GM21528 (cell line): ENCODE measurements at regions not wholly inside any gene's neighbourhood (a gene's known extent, or its start where the extent isn't known, plus 50 kb on each side); places are given as distances from the start of the nearest gene placed in this dataset.
"Not testable (repeated sequence)": the region's sequence is repeated elsewhere in the genome, so short reads cannot be mapped to it uniquely, and the experiment has no call there.

Source experiments
- ATAC-seq: cut with Tn5 transposase; IDR thresholded peaks from one replicate; pipeline ENCODE4 v1.9.1; 2021; ENCODE audit warnings: mild to moderate bottlenecking, moderate library complexity; ENCODE audit not compliant: unreplicated experiment, low FRiP score

DNA sequence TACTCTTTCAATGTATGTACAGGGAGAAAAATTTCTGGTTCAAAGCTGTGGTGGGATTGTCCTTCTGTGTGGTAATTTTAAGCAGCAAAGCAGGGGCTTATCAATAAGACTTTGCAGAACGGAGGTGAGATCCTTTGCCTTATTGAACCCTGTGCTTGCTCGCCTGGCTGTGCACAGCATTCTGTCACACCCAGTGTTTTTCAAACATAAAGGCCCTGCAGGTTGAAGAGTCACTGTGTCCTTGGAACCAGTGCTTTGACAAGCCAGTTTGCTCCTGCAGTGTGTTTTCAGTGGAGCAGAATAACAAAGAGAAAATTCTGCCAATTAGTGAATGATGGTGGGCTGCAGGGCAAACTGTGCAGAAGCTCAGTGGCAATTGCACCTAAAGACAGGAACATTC, 236.7 kb upstream of the PCSK5 start:
- ATAC-seq, result no peak

DNA sequence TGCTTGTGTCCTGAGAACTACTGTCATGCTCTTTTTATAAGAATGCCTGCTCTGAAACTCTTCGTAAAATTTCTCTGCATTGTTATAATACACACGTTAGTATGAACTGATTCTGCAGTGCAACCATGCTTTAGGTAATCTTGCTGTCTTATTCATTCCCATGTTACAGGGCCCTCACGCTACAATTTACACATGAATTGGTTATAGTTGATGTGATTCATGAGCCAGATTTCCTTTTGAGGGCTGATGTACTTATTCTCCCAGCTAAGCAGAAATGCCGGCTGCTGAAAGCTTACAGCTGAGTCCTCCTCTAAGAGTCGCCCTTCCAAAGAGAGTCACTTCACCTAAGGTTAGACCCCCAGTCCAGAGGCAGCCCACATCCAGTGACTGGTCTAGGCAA, 233.5 kb upstream of the PCSK5 start:
- ATAC-seq, result no peak

DNA sequence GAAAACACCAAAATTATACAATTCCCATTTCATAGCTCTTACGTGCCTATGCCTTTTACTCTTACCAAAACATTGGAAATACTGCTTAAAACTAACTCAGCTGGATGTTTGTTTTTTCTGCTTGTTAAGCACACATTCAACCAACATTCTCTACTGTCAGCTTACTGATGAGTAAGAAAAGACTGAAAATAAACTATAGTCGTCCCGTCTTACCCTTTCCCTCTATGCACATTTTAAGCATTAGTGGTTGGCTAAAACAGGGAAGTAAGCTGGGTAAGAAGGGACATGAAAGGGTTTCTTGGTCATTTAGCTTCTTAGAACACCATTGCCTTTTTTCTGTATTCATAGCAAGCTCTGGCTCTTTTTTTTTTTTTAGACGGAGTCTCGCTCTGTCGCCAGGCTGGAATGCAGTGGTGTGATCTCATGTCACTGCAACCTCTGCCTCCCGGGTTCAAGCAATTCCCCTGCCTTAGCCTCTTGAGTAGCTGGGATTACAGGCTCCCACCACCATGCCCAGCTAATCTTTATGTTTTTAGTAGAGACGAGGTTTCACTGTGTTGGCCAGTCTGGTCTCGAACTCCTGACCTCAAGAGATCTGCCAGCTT, 232.1 kb upstream of the PCSK5 start:
- no peak for ATAC-seq

DNA sequence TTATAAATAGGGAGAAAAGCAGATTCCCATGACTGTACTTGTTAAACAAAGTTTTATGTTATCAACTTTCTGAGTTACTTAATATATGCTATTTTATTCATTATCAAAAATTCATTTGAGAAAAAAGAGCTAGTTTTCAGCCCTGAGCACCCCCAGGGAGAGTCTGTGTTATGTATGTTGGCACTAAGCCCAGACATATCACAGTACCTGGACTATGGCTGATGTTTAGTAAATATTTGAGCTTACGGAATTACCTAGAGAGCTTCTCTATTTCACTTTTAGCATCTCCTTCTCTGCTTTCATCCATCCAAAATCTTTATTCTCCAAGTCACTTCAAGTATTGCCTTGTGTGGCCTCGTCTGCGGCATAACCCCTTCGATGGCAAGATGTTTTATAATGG, 225.9 kb upstream of the PCSK5 start:
- no peak for ATAC-seq

DNA sequence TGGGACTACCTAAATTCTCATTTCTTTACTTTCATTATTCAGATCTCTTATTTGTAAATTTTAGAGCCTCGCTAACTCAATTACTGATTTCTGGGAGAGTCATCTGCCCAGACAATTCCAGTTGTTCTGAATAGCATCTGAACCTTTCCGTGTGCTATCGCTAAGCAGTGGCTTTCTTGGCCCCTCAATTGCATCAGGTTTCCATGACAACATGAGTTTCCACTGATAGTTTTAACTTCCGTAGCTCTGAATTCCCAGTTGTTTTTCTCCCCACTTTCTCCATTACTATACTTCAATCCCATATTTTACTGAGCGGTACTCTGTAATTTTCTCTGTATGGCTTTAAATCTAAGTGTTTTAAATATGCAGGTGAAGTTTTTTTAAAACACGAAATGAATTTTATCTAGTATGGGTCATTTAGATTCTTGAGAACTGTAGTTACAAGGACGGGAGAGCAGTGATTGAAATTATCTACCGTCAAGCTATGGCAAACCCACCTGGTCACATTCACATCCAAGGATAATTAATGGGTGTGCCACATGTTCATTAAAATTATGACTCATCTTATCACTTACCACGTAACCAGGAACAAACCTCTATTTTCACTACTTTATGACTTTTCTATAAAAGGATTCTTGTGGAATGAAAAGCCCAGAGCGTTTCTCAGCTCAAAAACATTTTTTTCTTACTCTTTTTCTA, 223.5 kb upstream of the PCSK5 start:
- no peak for ATAC-seq

DNA sequence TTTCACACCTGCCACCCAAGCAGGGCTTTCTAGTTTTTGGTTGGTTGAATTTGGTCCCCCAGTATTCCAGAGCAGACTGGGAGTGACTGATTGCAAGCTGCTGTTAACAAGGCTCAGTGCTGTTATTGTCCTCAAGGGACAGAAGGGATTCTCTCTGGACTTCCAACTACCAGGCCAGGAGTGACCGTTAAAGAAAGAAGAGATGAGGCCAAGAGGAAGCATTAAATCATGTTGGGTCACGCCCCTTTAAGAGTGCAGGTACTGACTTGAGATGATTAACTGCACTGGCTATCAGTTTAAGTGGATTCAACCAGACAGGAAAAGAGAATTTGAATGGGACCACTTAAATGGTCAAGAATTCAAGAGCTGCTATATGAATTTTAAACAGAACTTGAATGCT, 220.8 kb upstream of the PCSK5 start:
- ATAC-seq, result no peak

DNA sequence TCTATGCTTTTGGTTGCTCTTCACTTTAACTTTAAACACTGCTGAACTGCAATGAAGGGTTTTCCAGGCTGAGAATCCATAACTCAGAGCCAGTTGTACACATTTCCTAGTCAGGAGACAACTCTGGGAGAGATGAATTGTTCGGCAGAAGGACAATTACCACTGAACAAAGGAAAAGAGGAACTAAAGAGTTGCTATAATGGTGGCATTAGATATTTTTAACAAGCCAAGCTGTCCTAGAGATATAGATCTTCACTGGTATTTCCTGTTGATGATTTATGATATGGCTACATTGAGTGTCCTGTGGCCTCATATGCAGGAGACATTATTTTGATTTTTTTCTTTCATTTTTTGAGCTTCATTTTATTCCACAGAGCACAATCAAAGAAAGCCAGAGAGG, 219.1 kb upstream of the PCSK5 start:
- ATAC-seq, result no peak

DNA sequence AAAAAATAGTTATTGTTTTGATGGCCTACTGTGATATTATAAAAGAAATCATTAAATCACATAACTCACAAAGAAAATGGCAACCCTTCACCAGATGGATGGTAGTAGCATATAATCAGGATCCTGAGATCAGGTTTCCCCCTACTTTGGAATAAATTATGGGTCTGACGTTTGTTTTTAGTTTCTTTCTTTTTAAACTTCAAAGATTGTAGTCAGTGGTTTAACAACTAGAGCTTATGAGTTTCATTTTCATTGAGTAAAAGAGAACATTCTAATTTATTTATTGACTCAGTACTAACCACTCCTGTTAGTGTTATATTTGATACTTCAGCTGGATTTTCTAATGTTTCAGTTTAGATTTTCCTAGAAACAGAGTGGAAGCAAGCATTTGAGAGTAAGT, 218.0 kb upstream of the PCSK5 start:
- no peak for ATAC-seq

DNA sequence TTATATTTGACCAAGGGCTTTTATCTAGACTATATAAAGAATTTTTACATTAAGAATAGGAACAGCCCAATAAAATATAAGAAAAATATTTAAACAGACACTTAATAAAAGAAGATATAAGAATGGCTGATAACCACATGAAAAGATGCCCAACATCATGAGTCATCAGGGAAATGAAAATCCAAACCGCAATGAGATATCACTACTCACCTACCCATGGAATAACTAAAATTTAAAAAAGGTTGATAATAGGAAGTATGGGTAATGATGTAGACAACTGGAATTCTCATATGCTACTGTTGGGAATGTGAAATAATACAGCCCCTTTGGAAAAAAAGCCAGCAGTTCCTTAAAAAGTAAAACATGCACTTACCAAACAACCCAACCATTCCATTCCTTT, 206.9 kb upstream of the PCSK5 start:
- ATAC-seq, result no peak

DNA sequence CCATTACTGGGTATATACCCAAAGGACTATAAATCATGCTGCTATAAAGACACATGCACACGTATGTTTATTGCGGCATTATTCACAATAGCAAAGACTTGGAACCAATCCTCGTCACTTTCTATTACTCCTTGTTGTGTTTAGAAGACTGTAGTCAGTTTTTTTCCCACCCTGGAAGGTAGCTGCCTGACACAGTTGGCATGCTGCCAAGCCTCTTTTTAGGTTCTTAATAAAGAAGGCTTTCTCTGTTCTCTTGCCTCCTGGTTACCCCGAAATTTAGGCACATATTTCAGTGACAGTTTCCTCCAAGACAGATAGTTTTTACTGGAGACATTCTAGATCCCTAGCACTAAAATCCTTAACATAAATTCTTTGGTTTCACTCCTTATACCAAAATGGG, 205.4 kb upstream of the PCSK5 start:
- ATAC-seq, result no peak

DNA sequence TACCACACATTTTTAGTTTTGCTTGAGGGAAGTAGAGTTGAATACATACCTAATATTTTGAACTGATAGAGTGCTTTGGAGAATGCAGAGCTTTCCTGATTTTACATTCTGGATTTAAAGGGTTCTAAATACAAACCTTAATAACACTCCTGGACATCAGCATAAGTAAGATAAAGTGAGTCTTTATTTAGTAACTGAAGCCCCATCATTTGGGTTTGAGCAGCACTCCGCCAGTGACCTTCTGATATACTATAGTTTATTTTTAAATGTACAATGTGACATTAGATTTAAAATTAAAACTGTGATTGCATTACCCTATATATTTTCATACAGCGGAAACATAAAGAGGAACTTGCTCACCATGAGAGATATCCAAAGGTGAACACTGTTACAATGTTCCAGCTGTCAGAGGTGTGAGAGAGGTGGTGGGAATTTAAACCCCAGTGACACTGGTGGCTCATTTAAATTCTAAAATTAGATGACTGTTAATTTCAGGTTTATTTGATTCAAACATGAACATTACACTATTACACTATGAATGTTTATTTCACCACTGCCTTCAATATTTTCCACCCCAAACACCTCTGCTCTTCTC, 203.0 kb upstream of the PCSK5 start:
- no peak for ATAC-seq

DNA sequence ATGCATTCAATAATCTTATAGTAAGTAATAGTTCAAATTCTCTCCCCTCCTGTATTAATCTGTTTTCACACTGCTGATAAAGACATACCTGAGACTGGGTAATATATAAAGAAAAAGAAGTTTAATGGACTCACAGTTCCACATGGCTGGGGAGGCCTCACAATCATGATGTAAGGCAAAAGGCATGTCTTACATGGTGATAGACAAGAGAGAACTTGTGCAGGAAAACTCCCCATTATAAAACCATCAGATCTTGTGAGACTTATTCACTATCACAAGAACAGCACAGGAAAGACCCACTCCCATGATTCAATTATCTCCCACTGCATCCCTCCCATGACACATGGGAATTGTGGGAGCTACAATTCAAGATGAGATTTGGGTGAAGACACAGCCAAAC, 199.9 kb upstream of the PCSK5 start:
- ATAC-seq, result not testable (repeated sequence)

DNA sequence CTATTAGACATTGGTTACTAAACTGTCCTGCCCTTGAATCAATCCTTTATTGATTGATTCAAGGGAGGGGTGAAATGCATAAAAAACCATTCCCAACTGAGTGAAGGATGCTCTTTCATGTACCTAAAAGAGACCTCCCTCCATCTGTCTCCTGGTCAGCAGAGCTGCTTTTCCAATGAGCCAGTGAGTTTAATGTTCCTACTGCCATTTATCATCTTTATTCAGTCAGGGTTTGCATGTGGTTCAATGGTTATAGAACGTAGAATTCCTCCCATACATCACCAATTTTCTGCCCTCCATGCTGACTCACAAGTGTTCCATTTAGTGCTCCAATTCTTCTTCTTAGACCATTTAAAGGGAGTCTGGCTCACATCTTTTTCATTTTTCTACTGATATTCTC, 199.1 kb upstream of the PCSK5 start:
- ATAC-seq, result no peak

DNA sequence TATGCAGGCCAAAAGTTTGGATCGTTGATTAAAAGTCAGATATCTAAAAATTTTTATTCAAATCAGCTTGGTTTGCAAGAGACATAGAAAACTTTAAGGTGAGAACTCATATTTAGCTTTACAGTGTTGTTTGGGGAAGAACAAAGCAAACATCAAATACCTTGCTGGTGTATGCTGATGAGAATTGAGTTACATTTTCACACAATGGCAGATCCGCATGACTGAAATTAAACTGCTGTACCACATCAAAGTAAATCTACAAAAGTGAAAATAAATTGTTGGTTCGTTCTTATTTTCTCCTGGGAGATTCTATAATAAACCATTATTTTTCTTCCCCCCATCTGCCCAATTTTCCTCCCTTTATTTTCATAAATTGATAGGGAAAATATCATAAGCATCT, 198.2 kb upstream of the PCSK5 start:
- ATAC-seq, result no peak

DNA sequence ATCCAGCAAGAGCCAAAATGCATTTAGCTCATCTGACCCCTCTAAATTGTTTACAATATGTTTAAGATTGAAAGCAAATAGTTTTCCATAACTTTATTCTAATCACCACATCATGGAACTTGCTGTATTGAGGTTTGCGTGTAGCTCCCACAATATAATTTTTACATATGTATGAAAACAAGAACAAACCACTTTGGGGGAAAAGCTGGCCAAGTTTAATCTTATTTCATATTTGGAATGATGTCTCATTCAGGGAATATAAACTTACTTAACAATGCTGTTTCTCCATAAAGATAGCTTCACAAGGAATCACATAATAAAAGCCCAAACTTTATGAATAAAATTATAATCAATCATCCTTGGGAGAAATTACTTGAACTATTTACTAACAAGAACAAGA, 194.6 kb upstream of the PCSK5 start:
- ATAC-seq, result no peak

DNA sequence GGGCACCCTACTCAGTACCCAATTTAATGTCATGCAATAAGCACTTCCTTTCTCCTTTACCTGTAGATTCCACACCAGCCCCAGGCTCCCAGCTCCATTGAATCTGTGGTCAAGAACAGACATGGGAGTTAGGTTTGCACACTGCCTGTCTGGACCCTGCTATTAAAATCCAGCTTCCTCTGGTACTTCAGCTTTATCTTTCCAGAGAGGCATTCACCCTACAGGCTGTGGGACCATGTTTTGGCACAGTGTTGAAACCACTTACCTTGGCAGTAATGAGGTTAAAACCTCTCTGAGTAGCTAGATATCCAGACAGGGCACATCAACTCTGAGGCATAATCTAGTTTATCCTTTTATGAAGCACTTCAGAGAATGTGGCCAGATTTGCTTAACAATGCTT, 191.5 kb upstream of the PCSK5 start:
- ATAC-seq, result no peak

DNA sequence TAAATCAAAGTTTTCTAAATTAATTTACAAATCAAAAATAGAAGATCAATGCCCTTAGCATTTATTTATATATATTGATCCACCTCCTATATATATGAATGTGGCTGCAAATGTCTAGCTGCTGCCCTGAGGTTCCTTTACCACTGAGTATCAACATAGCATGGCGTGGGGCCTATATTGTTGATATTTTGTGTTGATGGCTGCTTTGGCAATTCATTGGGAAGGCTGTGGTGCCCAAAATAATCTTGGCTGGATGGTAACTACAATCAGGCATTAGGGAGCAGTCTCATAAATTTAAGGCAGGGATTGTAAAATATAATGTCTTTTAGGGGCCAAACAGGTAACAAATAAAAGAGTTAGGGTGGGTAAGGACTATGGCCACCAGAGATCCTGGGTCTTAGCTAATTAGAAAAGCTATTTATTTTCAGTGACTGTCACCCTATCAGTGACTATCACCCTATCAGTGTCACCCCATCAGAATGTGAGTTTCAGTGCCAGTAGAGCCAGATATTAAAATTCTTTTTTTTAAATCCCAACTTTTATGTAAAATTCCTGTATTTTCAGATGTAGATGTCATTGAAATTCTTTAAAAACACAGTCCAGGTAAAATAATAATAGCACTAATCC, 190.7 kb upstream of the PCSK5 start:
- ATAC-seq, result no peak

DNA sequence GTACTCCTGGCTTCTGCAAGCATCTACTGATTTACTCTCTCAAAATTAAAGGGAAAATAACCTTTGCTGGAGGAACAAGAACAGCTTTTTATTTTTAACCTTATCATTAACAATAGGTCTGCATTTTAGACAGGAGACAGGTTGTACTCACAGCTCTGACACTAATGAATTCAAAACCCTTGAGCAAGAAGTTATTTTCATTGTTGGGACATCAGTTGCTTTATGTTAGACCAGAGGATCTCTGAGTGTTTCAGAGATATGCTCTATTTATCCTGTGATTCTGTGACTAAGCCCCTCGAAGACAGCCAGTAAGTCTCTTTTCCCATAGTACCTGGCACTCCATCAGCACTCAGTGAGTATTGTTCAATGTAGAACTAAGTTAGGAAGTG, 190.2 kb upstream of the PCSK5 start:
- no peak for ATAC-seq

DNA sequence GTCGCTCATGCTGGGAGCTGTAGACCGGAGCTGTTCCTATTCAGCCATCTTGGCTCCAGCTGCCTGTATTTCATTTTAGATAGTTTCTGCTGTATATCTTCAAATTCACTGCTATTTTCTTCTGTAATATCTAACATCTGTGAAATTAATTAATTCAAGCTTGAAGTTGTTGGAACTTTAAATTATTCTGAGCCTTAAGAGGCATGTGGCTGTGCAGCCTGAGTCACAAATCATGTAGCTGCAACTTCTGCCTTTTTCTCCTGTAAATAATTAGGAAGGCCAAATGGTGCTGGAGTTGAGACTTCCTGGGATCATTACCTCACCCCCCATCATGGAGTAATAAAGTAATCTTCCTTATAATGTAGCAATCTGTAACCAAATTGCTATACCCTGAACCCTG, 183.3 kb upstream of the PCSK5 start:
- no peak for ATAC-seq

DNA sequence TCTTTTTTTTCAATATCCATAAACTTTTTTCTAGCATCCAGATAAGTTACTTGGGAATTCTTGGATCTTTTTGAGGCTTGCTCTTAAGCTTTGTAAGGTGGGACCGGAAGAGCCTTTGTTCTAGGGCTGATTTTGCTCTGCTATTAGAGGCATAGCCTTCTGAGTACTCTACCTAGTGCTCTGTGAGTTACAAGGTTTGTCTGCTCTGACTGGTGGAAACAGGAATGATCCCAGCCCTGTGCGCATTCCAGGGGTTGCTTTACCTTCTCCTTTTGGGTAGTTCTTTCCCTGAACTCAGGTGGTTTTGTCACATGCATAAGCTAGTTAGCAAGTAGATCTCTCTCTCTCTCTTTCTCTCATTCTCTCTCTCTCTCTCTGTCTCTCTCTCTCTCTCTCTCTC, 180.8 kb upstream of the PCSK5 start:
- ATAC-seq, result no peak

DNA sequence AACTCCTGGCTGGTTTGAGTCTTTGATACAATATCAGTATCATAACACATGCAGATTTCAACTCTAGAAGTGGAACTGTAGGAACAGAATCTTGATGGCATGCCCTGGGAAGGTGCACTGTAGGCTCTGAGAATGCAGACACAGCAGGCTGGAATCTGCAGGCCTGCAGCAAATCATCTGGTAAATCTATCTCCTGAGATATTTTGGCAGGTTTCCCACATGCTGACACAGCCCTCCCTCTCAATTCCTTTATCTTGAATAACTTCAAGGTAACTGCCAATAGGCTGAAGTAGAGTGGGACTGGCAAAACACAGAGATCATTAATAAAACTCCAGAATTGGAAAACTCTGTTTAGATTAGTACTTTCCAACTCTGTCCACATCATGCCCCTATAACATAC, 177.8 kb upstream of the PCSK5 start:
- ATAC-seq, result no peak

DNA sequence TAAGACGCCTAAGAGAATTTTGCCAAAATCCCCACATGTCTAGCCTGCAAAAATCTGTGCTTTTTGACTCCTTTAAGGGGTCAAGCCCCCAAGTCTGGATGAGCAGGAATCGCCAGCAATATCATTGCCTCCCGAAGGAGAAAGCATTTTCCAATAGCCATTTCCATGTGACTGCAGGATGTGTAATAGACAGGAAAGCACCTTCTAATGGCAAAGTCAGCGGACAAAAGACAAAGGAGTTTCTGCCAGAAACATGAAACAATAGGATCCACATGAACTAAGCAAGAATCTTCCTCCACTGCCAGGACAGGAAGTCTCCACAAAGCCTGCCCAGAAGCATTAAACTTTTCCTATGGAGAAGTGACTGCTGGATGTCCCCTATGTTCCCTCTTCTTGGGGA, 177.1 kb upstream of the PCSK5 start:
- ATAC-seq, result no peak
